ENCODE measurements at regions not wholly inside any gene's neighbourhood (a gene's known extent, or its start where the extent isn't known, plus 50 kb on each side); places are given as distances from the start of the nearest gene placed in this dataset.

GRCh38 chr12:118488034-118488433 lies 111.7 kb downstream of the SUDS3 start:
- no peak for TF ChIP-seq CBX5 (IDR thresholded peaks at IDR 0.05; ENCODE audit: borderline replicate concordance, low read depth)
- TF ChIP-seq IRF1 (CRISPR knock-in tag; IDR thresholded peaks at IDR 0.05; ENCODE audit: borderline replicate concordance) = no peak
- no peak for TF ChIP-seq TEAD1 (CRISPR knock-in tag; IDR thresholded peaks at IDR 0.05)
- TF ChIP-seq GMEB1 (CRISPR knock-in tag; IDR thresholded peaks at IDR 0.05) = no peak
- TF ChIP-seq ZNF395 (CRISPR knock-in tag; IDR thresholded peaks at IDR 0.05) = no peak
- TF ChIP-seq CAMTA2 (CRISPR knock-in tag; conservative IDR thresholded peaks at IDR 0.05) = no peak
- no peak for TF ChIP-seq POLR2A (conservative IDR thresholded peaks at IDR 0.05)
- TF ChIP-seq CREM (IDR thresholded peaks at IDR 0.05; ENCODE audit: low read depth) = no peak
